GM19240 (cell line): ENCODE measurements at regions not wholly inside any gene's neighbourhood (a gene's known extent, or its start where the extent isn't known, plus 50 kb on each side); places are given as distances from the start of the nearest gene placed in this dataset.

Experiments
- DNase-seq: peaks from one replicate; pipeline ENCODE4 v3.0.0; 2011; ENCODE audit warnings: low spot score; ENCODE audit not compliant: insufficient read length

DNA sequence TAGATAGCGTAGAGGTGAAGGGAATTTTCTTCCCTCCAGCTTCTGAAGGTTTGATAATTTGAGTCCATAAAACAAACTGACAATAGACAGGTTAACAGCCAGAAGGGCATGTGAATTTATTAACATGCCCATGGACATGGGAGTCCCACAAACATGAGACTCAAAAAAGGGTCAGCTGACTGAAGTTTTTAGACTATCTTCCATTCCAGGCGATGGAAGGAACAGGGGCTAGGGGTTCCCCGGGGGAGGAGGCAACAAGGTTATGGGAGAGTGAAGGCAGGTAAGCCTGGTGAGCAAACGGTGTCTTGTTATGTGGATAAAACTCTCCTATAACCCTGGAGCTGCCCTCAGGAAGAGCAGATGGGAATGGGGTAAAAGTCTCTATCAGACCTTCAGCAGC is 81.5 kb upstream of the SORBS2 start:
- no peak for DNase-seq

DNA sequence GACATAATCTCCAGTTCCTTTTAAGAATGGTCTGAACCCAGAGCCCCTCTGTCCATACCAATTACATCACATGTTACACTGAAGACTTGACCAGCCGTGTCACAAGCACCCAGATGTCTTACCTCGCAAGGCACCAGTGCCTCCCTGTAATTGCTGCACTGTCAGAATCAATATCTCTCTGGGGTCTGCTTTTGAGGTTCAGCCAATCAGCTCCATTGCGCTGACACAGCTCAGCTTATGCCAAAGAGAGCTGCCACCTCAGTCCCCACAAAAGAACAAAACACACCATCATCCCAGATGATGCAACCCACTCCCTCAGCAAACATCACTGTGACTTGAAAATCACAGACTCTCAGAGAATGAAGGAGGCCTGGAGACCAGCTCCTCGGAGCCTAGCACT is 82.5 kb upstream of the SORBS2 start:
- no peak for DNase-seq

DNA sequence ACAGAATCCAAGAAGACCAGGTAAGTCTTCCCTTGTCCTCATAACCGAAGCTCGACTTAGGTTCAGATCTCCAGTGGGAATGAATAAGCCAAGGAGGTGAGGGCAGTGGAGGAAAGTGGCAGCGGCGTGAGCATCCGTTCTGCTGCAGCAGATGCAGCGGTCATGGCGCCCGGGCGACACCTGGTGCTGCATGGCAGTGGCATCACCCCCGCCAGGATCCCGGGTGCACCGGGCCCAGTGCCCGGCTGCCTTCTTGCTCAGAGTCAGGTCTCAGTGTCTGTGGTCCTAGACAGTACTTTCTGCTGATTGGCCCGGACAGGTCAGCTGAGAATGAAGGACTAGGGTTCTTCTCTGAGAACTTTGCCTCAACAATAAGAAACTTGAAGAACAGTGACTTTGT is 83.4 kb upstream of the SORBS2 start:
- no peak for DNase-seq

DNA sequence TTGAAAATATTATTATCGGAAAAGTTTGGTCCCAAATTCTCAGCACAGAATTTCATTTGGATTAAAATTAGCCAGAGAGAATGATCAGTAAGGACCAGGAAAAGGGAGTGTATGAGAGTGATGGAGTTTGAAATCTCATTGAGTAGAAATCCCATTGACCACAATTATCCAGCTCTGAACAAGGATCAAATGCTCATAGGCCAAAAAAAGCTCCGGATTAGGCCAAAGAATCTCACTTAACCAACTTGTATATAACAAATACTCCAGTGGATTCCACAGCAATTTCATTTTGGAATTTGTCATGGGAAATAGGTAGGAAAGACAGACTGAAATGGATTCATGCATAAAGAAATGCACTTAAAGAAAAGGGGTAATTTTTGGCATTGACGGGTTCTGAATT is 83.9 kb upstream of the SORBS2 start:
- DNase-seq = no peak

DNA sequence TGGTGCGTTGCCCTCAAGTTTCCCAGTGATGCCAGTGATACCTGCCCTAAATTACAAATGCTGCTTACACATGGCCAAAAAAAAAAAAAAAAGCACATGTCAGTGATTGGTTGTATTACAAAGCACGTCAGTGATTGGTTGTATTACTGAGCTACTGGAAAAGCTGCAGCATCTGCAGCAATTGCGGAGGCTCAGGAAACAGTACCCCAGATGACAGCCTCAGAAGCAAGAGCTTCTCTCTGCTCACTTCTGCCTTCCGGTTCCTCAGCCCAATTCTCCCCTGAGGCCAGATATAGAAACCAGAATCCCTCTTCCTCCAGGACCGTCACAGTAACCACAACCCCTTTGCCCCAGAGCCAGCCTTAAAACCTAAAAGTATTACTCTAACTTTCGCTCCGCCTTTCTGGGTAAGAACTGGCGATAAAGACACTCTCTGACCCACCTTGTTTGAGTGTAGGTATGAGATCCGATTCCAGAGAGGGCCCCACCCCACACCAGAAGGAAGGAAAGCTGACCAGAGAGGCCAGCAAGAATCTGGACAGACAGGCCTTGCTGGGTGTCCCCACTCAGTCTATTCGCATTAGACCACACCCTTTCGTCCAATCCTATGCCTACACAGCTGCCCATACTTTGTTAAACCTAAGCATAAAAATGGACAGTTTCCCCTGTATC is 85.0 kb upstream of the SORBS2 start:
- DNase-seq = no peak

DNA sequence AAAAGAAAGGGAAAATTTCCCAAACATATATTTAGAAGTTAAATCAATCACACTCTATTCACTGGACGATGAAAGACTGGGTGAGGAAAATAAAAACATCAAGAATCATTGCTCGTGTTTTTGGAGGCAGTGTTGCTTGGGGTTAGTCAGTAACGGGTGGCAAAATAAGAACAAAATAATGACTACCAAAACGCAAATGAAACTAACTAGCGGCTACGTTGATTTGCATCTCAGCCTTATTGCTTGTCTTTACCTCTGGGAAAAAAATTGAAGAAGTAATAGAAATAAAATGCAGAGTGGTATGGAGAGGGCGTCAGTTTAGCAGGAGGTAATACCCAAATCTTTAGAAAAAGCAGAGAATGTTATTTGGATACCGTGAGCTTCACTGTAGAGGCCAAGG is 86.4 kb upstream of the SORBS2 start:
- no peak for DNase-seq

DNA sequence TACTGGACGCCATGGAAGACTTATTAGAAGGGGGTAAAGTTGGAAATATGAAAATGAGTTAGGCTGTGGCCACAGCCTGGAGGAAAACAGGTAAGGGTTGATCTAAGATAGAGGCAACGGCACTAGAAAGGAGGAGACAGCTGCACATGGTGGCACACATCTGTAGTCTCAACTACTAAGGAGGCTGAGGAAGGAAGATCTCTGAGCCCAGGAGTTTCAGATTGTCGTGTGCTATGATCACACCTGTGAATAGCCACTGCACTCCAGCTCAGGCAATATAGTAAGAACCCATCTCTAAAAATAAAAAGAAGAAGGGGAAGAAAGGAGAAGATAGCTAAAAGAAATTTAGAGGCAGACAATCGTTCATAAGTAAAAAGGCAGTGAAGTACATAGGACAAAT is 87.8 kb upstream of the SORBS2 start:
- DNase-seq = no peak

DNA sequence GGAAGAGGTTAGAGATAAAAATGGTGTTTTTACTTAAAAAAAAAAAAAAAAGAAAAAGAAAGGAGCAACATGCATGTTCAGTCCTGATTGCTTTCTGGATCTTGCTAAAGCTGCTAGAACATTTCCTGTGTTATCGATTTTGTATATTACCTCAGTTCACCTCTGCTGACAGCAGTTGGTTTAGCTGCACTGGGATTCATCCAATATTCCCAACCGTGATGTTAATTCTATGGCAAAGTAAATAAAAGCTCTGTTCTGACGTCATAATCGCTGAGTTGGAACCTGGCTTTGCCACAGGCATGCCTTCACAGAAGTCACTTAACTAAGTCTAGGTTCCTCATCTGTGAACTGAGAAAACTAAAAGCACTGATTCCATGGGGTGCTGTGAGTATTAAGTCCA is 90.7 kb upstream of the SORBS2 start:
- DNase-seq = no peak

DNA sequence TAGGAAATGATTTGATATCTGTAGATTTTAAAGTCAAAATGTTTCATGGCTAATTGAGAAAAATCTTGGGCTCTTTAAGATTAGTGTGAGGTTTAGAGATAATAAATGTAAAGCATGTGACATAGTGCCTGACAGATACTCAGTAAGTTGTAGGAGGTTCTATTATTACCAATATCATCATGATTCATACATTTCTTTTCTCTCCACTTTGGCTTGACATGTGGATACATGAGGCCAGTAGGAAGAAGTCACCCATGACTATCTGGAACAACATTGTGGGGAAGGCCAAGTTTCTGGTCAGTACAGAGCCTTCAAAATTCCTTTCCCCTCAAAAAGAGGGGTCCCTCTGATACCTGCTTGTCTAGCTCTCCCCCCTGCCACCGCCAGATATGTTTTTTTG is 91.2 kb upstream of the SORBS2 start:
- DNase-seq = no peak

DNA sequence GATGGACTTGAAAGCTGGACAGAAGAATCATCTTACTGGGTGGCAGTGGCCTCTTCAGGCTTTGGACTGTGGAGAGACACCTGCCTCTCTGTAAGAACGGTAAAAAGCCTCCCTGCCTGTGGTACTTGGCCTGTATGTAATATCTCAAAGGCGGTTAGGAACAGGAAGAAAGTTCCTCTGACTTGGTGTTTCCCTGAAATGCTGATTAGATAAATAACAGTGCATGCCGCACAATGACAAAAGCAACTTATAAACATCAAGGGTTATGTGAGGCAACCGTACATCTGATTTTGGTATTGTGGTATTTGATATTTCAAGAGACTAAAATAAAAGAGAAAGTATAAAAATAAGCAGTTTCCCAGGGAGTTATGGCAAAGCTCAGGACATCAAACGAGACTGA is 92.4 kb upstream of the SORBS2 start:
- no peak for DNase-seq

DNA sequence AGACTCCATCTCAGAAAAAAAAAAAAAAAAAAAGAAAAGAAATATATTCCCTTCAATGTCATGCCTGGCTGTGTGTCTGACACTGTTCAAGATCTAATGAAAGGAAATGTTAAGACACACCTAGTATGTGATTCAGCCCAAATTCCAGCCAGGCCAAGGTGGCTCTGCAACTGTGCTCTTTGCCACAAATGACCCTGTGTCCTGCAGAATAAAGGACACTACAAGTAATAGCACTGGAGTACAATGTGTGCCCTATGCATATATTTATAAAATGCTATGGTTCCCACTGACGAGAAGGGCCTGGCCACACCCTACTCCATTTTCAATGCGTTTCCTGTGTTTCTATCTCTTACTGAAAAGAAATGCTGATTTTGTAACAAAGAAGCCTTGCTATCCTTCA is 98.0 kb upstream of the SORBS2 start:
- no peak for DNase-seq

DNA sequence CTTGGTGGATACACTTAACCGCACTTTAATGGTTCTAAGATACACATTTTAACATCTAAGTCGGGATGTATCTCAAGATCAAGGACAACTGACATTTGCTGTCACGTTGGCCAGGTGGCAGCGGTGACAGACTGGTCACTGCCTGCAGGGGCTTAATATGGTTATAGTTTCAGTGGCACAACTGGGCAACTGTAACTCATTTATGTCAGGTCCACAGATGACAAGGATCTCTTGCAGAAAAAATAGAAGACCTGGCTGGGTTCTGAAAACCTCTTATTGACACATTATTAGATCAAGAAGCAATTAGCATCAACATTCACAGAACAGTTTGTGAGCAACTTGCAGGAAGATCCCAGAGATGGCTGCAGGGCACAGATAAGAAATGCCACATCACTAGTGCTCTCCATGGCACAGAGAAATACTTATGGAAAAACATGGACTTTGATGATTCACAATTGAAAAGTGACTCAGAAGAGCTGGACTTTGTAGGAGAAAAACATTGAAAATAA is 99.6 kb upstream of the SORBS2 start:
- no peak for DNase-seq

DNA sequence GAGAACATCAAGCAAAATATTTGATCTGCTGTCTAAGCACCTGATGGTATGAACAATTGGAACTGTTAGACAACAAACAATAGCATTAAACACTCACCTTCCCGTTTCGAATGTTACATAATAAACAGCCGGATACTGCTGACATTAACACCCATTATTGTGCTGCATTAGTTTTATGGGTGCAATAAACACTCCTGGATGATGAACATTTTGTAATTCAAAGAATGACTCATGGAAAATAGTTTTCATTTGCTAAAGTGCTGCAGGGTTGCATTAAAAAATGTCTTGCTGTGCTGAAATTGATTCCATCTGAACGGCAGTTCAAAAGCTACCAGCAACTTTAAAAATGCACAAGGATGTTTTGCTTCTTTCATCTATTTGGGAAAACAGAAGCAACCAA is 100.8 kb upstream of the SORBS2 start:
- DNase-seq = no peak

DNA sequence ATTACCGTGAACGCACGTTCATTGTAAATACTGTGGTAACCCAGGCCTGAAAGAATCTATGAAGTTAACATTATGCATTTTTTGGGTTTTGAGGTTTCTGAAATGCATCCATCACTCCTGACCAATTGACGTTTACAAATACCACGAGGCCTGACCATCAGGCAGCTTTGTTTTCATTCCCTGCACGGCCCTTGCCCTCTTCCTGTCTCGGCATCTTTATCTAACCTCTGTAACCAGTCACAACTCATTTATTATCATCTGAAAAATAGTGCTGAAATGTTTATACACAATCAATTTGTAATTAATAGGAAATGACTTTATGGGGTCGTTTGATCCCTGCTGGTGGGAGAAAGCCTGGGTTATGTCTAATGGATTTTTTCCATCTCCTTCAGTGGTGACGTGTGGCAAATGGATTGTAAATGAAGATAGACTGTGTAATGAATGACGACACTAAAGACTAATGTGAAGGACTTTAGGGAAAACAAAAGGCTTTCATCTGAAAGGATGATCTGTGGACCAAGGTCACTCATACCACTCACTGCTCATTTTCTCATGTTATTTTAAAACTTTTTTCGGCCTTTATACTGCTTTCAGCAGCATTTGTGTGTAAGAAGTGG is 102.7 kb upstream of the SORBS2 start:
- DNase-seq = no peak

DNA sequence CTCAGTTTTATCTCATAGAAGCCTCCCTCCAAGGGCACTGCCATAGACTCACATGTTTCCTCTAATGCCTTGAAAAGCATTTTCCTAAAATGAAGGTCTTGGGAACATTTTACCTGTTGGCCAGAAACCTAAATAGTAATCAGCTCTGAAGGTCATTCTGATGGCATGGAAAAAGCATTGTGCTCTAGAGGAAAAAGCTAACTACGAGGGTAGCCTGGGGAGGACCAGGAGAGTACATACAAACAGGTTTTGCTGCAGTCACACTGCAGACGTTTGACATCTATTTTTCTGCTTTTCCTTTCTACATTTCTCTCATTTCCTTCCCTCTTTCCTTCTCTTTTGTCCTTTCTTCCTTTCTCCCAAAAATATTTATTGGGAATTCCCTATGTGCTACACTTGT is 103.3 kb upstream of the SORBS2 start:
- no peak for DNase-seq

DNA sequence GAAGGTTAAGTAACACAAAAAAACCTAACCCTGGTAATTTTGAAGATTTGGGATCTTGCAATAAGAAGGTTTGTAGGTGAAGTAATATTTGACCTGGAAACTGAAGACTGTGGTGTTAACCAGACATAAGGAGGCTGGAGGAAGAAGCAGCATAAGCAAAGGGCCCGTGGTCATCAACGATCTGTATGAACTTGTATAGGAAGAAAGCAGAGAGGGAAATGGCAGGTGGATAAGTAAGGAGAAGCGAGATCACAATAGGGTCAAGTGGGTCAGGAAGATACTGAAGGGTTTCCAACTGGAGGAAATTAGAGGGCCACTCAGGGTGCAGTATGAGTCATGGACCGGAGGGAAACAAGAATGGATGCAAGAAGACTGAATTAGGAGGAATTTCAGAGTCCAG is 103.8 kb upstream of the SORBS2 start:
- no peak for DNase-seq

DNA sequence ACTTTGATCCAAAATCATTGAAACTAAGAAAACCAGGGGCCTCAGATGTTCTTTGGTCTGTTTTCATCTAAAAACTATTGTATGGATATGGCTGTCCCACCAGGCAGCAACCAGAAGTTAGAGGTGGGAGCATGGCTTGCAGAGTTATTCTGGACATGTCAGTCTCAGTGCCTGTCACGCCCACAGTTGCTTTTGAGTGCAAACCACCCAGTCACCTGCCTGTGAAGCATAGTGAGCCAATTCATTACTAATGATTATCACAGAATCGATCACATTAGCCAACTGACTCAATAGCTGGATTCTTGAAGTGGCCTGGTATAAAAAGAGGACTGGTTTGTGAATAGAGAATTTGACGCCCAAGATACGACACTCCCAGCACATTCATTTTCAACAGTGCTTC is 104.2 kb upstream of the SORBS2 start:
- no peak for DNase-seq

DNA sequence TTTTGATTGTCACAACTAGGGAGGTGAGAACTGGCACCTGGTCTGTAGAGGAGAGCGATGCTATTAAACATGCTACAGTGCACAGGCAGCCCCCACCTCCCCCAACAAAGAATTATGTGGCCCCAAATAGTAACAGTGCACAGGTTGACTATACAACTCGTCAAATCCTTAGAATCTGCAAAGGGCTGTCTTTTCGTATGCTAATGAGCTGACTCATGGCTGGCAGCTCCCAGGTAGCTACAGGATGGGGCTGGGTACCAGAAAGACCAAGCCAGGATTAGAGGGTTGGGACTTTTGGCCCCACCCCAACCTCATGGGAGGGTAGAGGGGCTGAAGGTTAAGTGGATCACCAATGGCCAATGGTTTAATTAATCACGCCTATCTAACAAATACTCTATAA is 104.7 kb upstream of the SORBS2 start:
- no peak for DNase-seq

DNA sequence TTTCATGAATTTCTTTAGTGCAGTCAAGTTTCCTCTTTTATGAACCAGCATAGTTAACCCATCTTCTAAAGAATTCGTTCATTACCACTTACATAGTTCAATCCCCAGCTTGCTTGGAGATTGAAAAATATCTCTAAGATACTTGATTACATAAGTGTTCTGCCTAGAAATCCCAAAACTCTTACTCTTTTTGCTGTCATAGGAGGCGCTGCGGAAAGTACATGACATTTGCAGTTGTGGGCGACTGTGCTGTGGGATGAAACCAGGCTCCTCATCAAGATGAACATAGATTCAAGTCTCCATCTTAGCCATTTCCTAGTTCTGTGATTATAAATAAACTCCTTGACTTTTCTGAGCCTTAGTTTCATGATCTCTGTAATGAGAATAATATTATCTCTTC is 107.1 kb upstream of the SORBS2 start:
- no peak for DNase-seq

DNA sequence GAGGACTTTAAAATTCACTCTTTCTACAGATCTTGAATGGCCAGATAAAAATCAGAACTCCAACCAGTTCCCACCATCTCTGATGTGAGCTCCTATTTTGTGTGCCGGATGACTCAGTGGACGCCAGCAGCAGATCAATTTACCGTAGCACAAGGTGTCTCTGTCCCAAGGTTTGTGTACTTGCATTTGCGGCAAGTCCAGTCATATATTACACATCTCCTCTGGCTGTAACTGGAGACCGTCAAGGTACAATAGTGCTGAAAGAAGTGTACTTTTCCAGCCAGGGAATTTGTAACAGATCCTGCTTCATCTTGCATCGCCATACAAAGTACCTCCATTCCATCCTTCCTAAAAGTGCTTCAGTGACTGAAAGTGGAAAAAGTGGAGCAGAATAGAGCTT is 108.2 kb upstream of the SORBS2 start:
- DNase-seq = no peak

DNA sequence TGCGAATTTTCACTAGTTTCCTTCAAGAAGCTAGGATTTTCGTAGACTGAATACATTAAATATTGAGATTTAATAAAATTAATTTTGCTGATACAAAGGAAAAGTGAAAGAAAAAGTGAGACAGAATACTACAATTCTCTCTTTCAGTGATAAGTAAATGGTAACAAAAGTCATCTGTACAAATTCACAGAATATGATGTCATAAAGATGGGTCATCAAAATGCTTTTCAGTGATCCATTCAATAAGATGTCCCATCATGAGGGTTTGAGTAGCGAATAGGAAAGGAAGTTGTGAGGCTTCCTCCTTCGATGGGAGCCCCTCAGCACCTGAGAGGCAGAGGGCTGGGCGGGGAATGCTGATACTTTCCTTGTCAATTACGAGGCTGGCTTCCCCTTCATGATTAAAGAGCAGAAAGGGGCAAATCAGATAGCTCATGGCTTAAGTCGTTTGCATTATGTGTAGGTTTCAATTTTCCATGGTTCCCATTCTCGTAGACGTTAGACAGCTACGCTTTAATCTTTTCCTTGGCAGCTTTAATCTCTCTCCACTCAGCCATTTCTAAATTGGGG is 108.8 kb upstream of the SORBS2 start:
- DNase-seq = no peak

DNA sequence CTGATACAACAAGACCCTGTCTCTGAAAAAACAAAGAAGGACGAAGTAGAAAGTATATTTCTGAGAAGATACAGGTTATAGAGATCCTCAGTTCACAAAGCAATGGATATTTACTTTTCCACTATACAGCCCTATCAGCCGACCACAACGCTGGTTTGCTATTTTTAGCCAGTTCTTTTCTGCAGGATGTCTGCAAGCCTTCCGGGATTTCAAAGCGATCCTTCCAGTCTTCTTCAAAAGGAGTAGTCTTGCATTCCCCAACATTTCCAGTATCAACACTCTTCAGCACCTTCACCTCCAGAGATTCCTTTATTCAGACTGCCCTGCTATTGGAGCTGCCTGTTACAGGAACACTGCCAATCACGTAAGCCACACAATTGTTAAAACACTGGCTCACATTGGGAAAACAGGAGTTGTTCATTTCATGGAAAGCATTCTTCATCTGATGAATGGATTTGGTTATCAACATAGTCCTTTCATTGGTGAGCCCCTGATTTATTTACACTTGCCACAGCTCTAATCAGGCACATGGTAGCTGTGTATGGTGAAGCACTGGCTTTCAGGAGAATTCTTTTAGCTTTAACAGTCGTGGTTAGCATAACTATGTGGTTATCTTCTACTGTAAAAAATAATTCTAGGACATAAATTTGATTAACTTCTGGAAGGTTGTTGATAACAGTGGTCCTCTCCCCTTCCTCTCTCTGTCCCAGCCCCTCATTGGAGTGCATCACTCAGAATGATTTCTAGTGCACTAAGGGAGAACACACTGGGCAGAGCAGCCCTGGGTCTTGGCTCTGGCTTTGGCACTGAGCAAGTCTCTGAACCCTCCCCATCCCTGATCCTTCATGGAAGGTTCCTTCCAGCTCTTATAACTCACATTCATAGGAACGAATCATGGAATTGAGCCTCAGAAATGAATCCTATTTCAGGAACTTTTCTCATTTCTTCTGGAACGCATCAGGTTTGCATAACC is 109.9 kb upstream of the SORBS2 start:
- DNase-seq = no peak
